ENCODE measurements at regions not wholly inside any gene's neighbourhood (a gene's known extent, or its start where the extent isn't known, plus 50 kb on each side); places are given as distances from the start of the nearest gene placed in this dataset.
"Not testable (repeated sequence)": the region's sequence is repeated elsewhere in the genome, so short reads cannot be mapped to it uniquely, and the experiment has no call there.

- no peak for DNase-seq
These were observed 153.1 kb upstream of the MEOX2 start for GRCh38 chr7:15839416-15840100.

DNA sequence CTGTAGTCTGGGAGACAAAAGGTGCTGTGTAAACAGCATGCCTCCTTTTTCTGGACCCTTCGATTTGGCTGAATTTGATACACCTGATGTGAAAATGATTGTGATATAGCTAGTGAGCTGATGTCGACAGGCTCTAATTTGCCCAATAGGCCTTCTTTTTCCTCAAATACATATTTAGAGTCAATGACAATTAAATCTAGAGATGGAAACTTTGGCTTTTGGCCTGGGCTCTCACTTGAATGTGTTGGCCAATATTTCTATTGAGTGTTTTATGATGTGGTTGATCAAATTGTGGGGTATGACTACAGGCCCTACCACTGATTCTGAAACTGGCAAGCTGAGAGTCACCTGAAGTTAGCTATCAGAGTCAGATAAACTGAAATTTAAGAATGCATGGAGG is 151.8 kb upstream of the MEOX2 start:
- DNase-seq: no peak

DNA sequence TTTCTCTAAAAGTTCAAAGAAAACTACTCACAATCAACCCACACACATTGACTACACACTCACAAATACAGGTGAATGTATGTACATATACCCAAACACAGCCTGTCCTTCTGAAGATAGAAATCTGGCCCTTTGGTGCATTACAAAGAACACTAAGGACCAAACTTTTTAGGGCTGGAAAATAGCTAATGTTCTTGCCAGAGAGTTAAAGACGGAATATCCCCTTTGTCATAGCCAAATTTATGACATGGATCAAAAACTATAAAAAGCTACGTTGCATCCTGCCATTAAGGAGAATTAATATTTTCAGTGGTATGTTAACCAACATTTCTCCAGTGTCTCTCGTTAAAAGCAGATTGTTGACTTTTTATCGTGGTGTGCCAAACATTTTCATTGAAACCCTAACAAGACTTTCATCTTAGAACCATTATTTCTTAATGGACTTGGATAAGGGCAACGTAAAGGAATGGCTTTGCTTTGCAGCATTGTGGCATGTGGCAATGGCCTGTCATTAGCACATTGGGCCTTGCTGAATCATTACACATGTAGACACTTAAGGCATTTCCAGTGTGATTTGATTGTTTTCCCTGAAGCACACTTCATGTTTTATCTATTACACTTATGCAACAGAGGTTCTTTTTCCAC is 150.9 kb upstream of the MEOX2 start:
- DNase-seq: no peak

- no peak for DNase-seq
These were observed 150.2 kb upstream of the MEOX2 start for GRCh38 chr7:15836651-15837050.

DNA sequence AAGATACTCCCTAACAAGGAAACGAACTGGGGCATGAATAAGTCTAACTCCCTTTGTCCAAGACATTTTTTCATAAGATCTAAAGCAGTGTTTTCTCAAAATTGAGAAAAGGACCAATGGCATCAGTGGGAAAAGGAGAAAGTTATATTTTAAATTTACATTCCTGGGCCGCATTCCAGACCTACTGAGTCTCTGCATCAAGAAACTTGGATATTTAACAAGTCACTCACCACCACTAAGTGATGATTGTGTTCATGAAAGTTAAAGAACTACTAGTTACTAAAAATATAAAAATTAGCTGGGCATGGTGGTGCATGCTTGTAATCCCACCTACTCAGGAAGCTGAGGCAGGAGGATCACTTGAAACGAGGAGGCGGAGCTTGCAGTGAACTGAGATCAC is 149.6 kb upstream of the MEOX2 start:
- no peak for DNase-seq

- no peak for DNase-seq
These were observed 148.0 kb upstream of the MEOX2 start for GRCh38 chr7:15834446-15834845.

GRCh38 chr7:15832996-15833395 is 146.5 kb upstream of the MEOX2 start:
- peak; percentile 8 for DNase-seq

DNA sequence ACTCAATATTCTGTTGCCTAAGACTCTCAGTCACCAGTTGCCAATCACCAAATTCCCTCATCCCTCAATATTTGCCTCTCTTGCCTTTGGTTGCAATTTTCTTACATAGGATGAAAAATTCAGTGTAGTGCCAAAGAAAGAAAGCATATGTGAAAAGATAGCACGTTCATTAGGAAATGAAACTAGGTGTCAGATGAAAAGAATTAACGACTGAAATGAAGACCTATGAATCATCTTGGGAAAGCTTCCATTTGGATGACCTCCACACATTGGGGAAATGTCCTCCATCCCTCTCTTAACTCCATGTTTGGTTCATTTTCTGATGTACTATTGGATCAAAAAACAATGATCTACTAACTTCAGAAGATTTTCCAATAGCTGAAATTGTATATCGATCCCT is 145.1 kb upstream of the MEOX2 start:
- no peak for DNase-seq

DNA sequence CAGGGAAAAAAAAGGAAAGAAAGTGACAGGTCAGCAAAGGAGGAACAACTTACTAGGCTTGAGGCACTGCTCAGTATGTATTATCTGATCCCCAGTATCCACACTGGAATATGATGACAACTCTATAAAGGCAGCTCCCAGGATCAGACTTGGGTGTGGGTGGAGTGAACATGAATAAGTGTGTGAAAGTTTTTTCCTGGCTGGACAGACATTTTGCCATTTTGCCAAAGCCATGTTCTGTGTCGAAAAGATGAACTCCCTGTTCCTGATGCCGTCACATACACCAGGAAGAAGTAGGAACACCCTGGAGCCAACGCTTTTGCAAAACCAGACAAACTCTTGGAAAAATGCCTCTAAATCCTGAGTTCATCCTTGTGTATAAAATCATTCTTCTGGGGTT is 143.2 kb upstream of the MEOX2 start:
- no peak for DNase-seq

GRCh38 chr7:15828881-15829280 is 142.4 kb upstream of the MEOX2 start:
- no peak for DNase-seq

- no peak for DNase-seq
These were observed 135.3 kb upstream of the MEOX2 start for GRCh38 chr7:15821484-15822427.

- no peak for DNase-seq
These were observed 133.8 kb upstream of the MEOX2 start for GRCh38 chr7:15820319-15820718.

DNA sequence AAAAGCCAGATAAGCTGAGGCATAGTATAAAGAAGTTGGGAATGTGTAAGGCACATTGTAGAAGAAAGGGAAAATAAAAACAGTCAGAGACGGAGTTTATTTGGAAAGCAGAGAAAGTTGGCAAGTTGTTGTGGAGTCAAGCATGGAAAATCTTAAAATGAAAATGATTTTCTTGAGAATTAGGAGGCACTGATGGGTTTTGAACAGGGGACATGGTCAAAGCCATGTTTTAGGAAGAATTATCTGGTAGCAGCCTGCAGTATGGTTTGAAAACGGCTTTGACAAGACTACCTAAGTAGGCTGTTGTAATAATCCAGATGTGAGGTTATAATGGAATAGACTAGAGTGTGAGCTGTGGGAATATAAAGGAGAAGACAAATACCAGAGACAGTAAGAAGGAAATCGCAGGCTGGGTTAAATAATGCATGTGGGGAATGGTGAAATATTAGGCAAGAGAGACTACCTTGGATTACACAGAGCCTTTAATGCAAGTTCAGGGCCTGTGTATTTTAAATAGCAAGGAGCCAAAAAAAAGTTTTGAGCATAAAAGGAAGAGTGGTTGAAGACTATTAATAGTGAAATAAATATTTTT is 130.4 kb upstream of the MEOX2 start:
- no peak for DNase-seq

GRCh38 chr7:15813448-15813847 is 127.0 kb upstream of the MEOX2 start:
- no peak for DNase-seq

GRCh38 chr7:15810383-15810782 is 123.9 kb upstream of the MEOX2 start:
- not testable (repeated sequence) for DNase-seq

GRCh38 chr7:15809936-15810335 is 123.5 kb upstream of the MEOX2 start:
- not testable (repeated sequence) for DNase-seq

GRCh38 chr7:15805891-15806290 is 119.4 kb upstream of the MEOX2 start:
- DNase-seq: no peak

DNA sequence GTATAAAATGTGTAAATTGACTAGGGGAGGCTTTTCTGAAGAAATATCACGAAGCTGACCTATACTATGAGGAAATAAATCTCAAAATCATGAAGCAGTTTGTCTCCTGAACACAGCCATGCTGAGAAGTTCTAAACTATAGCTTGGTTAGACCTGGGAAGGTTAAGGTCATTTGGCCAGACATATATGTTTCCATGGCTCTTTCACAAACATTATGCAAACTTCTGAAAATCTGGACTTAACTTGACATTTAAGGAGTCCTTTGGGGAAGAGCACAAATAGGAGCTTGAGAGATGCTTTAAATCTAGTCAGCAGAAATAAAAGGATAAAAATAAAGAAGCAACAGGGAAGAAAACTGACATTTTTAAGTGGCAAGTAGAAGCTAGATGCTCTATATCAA is 115.9 kb upstream of the MEOX2 start:
- no peak for DNase-seq

GRCh38 chr7:15801551-15801950 is 115.1 kb upstream of the MEOX2 start:
- DNase-seq: no peak

GRCh38 chr7:15801041-15801440 is 114.6 kb upstream of the MEOX2 start:
- DNase-seq: no peak

DNA sequence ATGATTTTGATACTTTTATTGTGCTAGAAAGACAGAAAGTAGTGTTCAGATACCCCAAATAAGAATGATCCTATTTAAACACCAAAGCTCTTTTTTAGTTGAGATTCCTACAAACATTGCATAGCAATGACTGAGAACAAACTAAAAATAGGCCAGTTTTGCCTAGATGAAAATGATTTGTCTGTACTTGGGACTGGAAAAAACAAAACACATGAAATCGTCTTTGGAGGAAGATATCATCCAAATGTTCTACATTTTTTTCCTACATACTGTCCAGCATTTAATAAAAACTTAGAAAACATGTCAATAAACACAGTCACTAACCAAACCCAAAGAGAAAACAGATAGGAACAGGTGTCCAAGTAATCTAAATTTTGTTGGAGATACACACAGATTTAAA is 111.6 kb upstream of the MEOX2 start:
- DNase-seq: no peak

DNA sequence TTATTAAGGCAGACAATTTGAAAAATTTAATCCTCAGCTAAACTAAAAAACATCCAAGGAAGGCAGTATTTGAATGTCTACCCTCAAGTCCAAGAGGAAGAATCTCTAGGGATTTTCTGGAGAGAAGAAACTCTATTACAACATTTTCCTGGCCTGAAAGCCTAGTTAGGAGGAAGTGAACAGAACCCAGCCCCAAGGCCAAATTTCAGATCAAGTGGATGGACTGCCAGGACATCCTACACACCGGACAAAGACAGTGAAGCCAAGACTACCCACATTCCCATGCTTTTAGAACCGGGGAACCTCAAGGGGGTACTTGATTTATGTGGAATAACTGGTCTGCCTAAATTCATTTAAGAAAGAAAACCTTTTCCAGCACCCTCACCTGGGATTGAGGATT is 108.9 kb upstream of the MEOX2 start:
- DNase-seq: no peak

GRCh38 chr7:15794801-15795200 is 108.3 kb upstream of the MEOX2 start:
- no peak for DNase-seq

GRCh38 chr7:15784694-15785030 is 98.2 kb upstream of the MEOX2 start:
- DNase-seq: no peak
